Hepatocyte (in vitro differentiated cells): ENCODE measurements at regions not wholly inside any gene's neighbourhood (a gene's known extent, or its start where the extent isn't known, plus 50 kb on each side); places are given as distances from the start of the nearest gene placed in this dataset.

ENCODE experiments used
- DNase-seq: peaks from one replicate; pipeline ENCODE4 v3.0.0-alpha.2; 2016; ENCODE audit warnings: low spot score
- H2AFZ ChIP-seq: fragments of 200-600 bp; sonication (generic); 2 replicates; pipeline ENCODE4 v1.6.0; 2016; ENCODE audit warnings: antibody characterized with exemption, mild to moderate bottlenecking
- H3K27ac ChIP-seq: fragments of 200-600 bp; sonication (generic); 2 replicates; pipeline ENCODE4 v1.5.1; 2016; ENCODE audit warnings: mild to moderate bottlenecking
- H3K27me3 ChIP-seq: fragments of 200-600 bp; sonication (generic); 2 replicates; pipeline ENCODE4 v1.6.1; 2016
- H3K36me3 ChIP-seq: fragments of 200-600 bp; sonication (generic); replicated peaks from 2 replicates; pipeline ENCODE4 v1.5.1; 2016; ENCODE audit warnings: low read depth; ENCODE audit not compliant: insufficient read depth
- H3K4me1 ChIP-seq: fragments of 200-600 bp; sonication (generic); 2 replicates; pipeline ENCODE4 v1.5.1; 2016; ENCODE audit warnings: mild to moderate bottlenecking, moderate library complexity; ENCODE audit not compliant: insufficient read depth
- H3K4me2 ChIP-seq: fragments of 200-600 bp; sonication (generic); 2 replicates; pipeline ENCODE4 v1.6.0; 2016
- H3K4me3 ChIP-seq: fragments of 200-600 bp; sonication (generic); 2 replicates; pipeline ENCODE4 v1.5.1; 2016; ENCODE audit warnings: mild to moderate bottlenecking
- H3K79me2 ChIP-seq: fragments of 200-600 bp; sonication (generic); 2 replicates; pipeline ENCODE4 v1.6.0; 2017; ENCODE audit warnings: mild to moderate bottlenecking
- H3K9me2 ChIP-seq: fragments of 200-600 bp; sonication (generic); replicated peaks from 2 replicates; pipeline ENCODE4 v1.6.0; 2017; ENCODE audit warnings: mild to moderate bottlenecking; ENCODE audit not compliant: insufficient read depth
- H3K9me3 ChIP-seq: fragments of 200-600 bp; sonication (generic); 2 replicates; pipeline ENCODE4 v1.5.1; 2016; ENCODE audit warnings: low read depth, mild to moderate bottlenecking
- H4K20me1 ChIP-seq: fragments of 200-600 bp; sonication (generic); 2 replicates; pipeline ENCODE4 v1.6.0; 2016; ENCODE audit warnings: mild to moderate bottlenecking; ENCODE audit not compliant: insufficient read depth, poor library complexity, severe bottlenecking
- CTCF ChIP-seq: fragments of 200-600 bp; sonication (generic); IDR thresholded peaks from 2 replicates; pipeline ENCODE4 v1.5.1; 2016; ENCODE audit warnings: antibody characterized with exemption, mild to moderate bottlenecking; ENCODE audit not compliant: poor library complexity
- EZH2 ChIP-seq: fragments of 200-600 bp; sonication (generic); IDR thresholded peaks from 2 replicates; pipeline ENCODE4 v1.6.1; 2016; ENCODE audit warnings: antibody characterized with exemption, mild to moderate bottlenecking, borderline replicate concordance
- EZH2phosphoT487 ChIP-seq: fragments of 200-600 bp; sonication (generic); IDR thresholded peaks from one replicate; pipeline ENCODE4 v1.6.1; 2018; ENCODE audit warnings: antibody characterized with exemption, mild to moderate bottlenecking, low read depth, moderate library complexity; ENCODE audit not compliant: unreplicated experiment, severe bottlenecking
- WGBS: methylation state at CpG from one replicate; pipeline ENCODE4 v1.1.6; 2016; ENCODE audit warnings: low lambda C conversion rate; ENCODE audit errors: missing lambda C conversion rate; 5-methylcytosine and 5-hydroxymethylcytosine counted together

DNA sequence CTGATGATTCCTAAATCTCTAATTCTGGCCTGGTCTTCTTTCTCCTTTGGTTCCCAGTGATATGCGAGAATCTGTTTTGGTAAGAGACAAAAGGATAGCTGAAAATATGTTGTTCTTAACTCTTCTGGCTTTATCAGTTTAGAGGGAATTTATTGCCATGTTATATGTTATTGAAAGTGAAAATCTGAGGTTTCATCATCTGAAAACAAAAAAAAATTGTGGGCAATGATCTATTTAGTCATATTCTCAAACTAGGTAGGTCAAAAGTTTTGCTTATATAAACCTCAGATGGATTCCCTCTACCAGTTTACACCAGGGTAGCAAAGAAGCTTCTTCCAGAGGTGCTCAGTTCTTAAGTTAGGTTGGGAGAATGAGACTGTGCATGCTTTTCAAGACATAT, 103.6 kb downstream of the ITM2A start:
- Histone ChIP-seq H3K9me2 (no peaks in the 10 kb centered on the region), H3K36me3 (no peaks in the 10 kb centered on the region), H4K20me1 (no peaks in the 10 kb centered on the region), H3K4me1 (no peaks in the 10 kb centered on the region), H3K9me3 (no peaks in the 10 kb centered on the region), H3K79me2 (no peaks in the 10 kb centered on the region), H3K4me3 (no peak overlapping the region), H3K4me2 (no peak overlapping the region), H2AFZ (no peak overlapping the region), H3K27me3 (no peaks in the 10 kb centered on the region), H3K27ac (no peak overlapping the region)
- DNase-seq: no peak
- 80% methylated on average over 1 of the region's 1 CpG for WGBS
- TF ChIP-seq EZH2phosphoT487 (no peak), CTCF (no peak), EZH2 (no peak)

DNA sequence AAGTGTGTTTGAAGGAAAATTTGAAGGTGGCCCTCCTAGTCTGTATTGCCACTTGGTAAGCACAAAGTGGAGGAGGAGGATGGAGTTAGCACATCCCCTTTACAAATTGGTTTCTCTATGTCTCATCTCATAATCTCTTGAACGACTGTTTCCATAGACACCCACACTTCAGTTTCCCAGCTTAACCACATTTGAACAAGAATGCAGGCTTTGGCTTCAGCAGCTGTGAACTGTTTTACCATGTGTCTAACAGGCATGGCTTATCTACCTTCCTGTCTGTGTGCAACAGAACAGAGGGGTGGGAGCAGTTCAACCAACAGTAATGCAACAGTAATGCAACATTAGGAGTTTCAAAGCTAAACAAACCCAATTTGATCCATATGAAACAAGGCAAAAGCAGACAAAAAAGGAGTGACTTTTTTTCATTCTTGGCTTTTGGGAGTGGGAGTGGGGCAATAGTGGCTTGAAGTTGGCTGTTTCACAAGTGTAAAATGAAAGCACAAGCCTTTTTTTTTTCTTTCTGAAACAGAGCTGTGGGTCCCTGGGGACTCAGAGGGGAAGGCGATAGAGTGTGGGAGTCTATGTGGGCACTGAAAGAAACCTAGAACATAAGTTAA, 108.0 kb downstream of the ITM2A start:
- no peak overlapping the region for H3K27ac ChIP-seq
- no peak for DNase-seq
- no peaks in the 10 kb centered on the region for H3K36me3 ChIP-seq
- no peaks in the 10 kb centered on the region for H4K20me1 ChIP-seq
- no peaks in the 10 kb centered on the region for H3K79me2 ChIP-seq
- H3K4me1 ChIP-seq: no peaks in the 10 kb centered on the region
- H3K27me3 ChIP-seq: no peaks in the 10 kb centered on the region
- no peaks in the 10 kb centered on the region for H3K9me3 ChIP-seq
- H3K4me2 ChIP-seq: no peak overlapping the region
- 72% methylated on average over 2 of the region's 2 CpGs for WGBS
- TF ChIP-seq EZH2phosphoT487 (no peak), CTCF (no peak), EZH2 (no peak)
- no peak overlapping the region for H3K4me3 ChIP-seq
- no peak overlapping the region for H2AFZ ChIP-seq
- H3K9me2 ChIP-seq: no peaks in the 10 kb centered on the region

DNA sequence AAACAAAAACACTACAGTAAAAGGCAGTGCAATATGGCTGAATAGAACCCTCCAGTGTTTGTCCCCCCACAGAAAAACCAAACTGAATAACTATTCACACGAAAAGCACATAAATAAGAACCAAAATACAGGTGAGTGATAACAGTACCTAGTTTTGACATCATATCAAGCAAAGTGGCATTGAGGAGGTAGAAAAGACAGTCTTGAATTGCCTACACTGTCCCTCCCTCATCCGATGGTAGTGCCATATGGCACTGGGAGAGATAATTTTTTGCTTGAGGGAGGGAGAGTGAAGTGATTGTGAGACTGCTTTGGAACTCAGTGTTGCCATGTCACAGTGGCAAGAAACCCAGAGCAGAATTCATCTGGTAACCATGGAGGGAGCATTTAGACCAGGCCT, 99.2 kb downstream of the GPR174 start:
- no peak overlapping the region for H3K4me2 ChIP-seq
- H3K4me3 ChIP-seq: no peak overlapping the region
- H3K9me2 ChIP-seq: no peaks in the 10 kb centered on the region
- H3K4me1 ChIP-seq: no peaks in the 10 kb centered on the region
- no peaks in the 10 kb centered on the region for H3K27me3 ChIP-seq
- no peaks in the 10 kb centered on the region for H3K9me3 ChIP-seq
- no peak overlapping the region for H3K27ac ChIP-seq
- TF ChIP-seq EZH2phosphoT487 (no peak), EZH2 (no peak), CTCF (no peak)
- H3K36me3 ChIP-seq: no peaks in the 10 kb centered on the region
- no peaks in the 10 kb centered on the region for H4K20me1 ChIP-seq
- no peak for DNase-seq
- 71% methylated on average over 2 of the region's 2 CpGs for WGBS
- H2AFZ ChIP-seq: no peak overlapping the region
- H3K79me2 ChIP-seq: no peaks in the 10 kb centered on the region

DNA sequence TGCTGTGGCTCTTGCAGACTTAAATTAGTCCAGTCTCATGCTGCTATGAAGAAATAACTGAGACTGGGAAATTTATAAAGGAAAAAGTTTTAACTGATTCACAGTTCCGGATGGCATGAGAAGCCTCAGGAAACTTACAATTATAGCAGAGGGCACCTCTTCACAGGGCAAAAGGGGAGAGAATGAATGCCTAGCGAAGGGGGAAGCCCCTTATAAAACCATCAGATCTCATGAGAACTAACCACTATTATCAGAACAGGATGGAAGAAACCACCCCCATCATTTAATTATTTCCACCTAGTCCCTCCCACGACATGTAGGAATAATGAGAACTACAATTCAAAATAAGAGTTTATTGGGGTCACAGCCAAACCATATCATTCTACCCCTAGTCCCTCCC, 91.4 kb downstream of the GPR174 start:
- no peak overlapping the region for H2AFZ ChIP-seq
- no peaks in the 10 kb centered on the region for H3K79me2 ChIP-seq
- TF ChIP-seq EZH2: no peak
- no peak overlapping the region for H3K4me2 ChIP-seq
- no peaks in the 10 kb centered on the region for H3K9me2 ChIP-seq
- H3K9me3 ChIP-seq: no peaks in the 10 kb centered on the region
- no peak overlapping the region for H3K27ac ChIP-seq
- H3K4me1 ChIP-seq: no peaks in the 10 kb centered on the region
- no peaks in the 10 kb centered on the region for H4K20me1 ChIP-seq
- no peaks in the 10 kb centered on the region for H3K27me3 ChIP-seq
- DNase-seq: no peak
- WGBS: 66% methylated on average over 3 of the region's 3 CpGs
- no peak overlapping the region for H3K4me3 ChIP-seq
- H3K36me3 ChIP-seq: no peaks in the 10 kb centered on the region
